HG02938 (cell line): ENCODE measurements at regions not wholly inside any gene's neighbourhood (a gene's known extent, or its start where the extent isn't known, plus 50 kb on each side); places are given as distances from the start of the nearest gene placed in this dataset.
"Not testable (repeated sequence)": the region's sequence is repeated elsewhere in the genome, so short reads cannot be mapped to it uniquely, and the experiment has no call there.

Source experiments
- ATAC-seq: cut with Tn5 transposase; IDR thresholded peaks from one replicate; pipeline ENCODE4 v1.9.1; 2021; ENCODE audit warnings: mild to moderate bottlenecking, moderate library complexity; ENCODE audit not compliant: unreplicated experiment

- no peak for ATAC-seq
These were observed 227.8 kb upstream of the C16orf82 start for GRCh38 chr16:26838931-26839330.

GRCh38 chr16:26840691-26841090 lies 226.0 kb upstream of the C16orf82 start:
- ATAC-seq, result no peak

- ATAC-seq, result no peak
These were observed 210.5 kb upstream of the C16orf82 start for GRCh38 chr16:26856271-26856670.

- no peak for ATAC-seq
These were observed 209.9 kb upstream of the C16orf82 start for GRCh38 chr16:26856791-26857190.

GRCh38 chr16:26857371-26857770 lies 209.4 kb upstream of the C16orf82 start:
- ATAC-seq, result no peak

GRCh38 chr16:26860506-26860905 lies 206.2 kb upstream of the C16orf82 start:
- no peak for ATAC-seq

- ATAC-seq, result no peak
These were observed 202.8 kb upstream of the C16orf82 start for GRCh38 chr16:26863931-26864330.

- not testable (repeated sequence) for ATAC-seq
These were observed 192.4 kb upstream of the C16orf82 start for GRCh38 chr16:26874318-26874717.

GRCh38 chr16:26877421-26877820 lies 189.3 kb upstream of the C16orf82 start:
- ATAC-seq, result no peak

- ATAC-seq, result no peak
These were observed 181.1 kb upstream of the C16orf82 start for GRCh38 chr16:26885674-26886073.

GRCh38 chr16:26889740-26890139 lies 177.0 kb upstream of the C16orf82 start:
- ATAC-seq, result no peak

- no peak for ATAC-seq
These were observed 168.5 kb upstream of the C16orf82 start for GRCh38 chr16:26898200-26898599.

- no peak for ATAC-seq
These were observed 165.4 kb upstream of the C16orf82 start for GRCh38 chr16:26901196-26901861.

- no peak for ATAC-seq
These were observed 164.7 kb upstream of the C16orf82 start for GRCh38 chr16:26901983-26902382.

GRCh38 chr16:26905336-26905735 lies 161.4 kb upstream of the C16orf82 start:
- no peak for ATAC-seq

GRCh38 chr16:26909623-26910022 lies 157.1 kb upstream of the C16orf82 start:
- ATAC-seq, result no peak

- no peak for ATAC-seq
These were observed 155.3 kb upstream of the C16orf82 start for GRCh38 chr16:26911436-26911835.

GRCh38 chr16:26913851-26914250 lies 152.9 kb upstream of the C16orf82 start:
- ATAC-seq, result no peak

- no peak for ATAC-seq
These were observed 135.7 kb upstream of the C16orf82 start for GRCh38 chr16:26930786-26931581.

GRCh38 chr16:26950636-26951035 lies 116.1 kb upstream of the C16orf82 start:
- ATAC-seq, result no peak

GRCh38 chr16:26951950-26952349 lies 114.8 kb upstream of the C16orf82 start:
- no peak for ATAC-seq

GRCh38 chr16:26952411-26952810 lies 114.3 kb upstream of the C16orf82 start:
- ATAC-seq, result no peak
